ENCODE measurements at regions not wholly inside any gene's neighbourhood (a gene's known extent, or its start where the extent isn't known, plus 50 kb on each side); places are given as distances from the start of the nearest gene placed in this dataset.

DNA sequence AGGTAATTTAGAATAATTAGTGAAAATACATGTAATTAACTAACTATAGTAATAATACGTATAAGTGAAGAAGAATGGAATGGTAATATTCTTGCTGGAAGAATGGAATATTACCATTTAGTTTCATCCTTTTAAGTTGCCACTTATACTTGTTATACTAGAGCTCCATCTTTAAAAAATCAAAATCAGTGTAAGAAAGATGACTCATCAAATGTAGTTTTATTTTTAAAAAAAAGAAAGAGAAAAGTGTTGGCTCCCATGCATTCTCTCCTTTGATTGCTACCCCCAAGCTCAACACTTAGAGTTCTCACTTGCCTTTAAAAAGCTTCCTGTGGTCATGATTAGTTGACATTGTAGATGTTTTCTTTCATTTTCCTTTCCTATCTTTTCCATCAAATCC, 82.4 kb upstream of the KIF2B start:
- Histone ChIP-seq H3K4me3 (no peak overlapping the region), H3K9me3 (no peaks in the 10 kb centered on the region), H3K27ac (no peak overlapping the region), H3K4me1 (no peaks in the 10 kb centered on the region), H3K27me3 (no peaks in the 10 kb centered on the region), H3K36me3 (no peaks in the 10 kb centered on the region)
- no peak for DNase-seq
- intact Hi-C loops (cut with DNase I; ENCODE audit: low total_unique reads), result no loop called here
- 90 to 100% (median 98%) methylated on average over 1 of the region's 1 CpG for WGBS, 5 donors
- TF ChIP-seq POLR2A (IDR thresholded peaks at IDR 0.05) (no peak), POLR2AphosphoS5 (IDR thresholded peaks at IDR 0.05) (no peak), EP300 (IDR thresholded peaks at IDR 0.05) (no peak)
- TF ChIP-seq, protein P1, sequence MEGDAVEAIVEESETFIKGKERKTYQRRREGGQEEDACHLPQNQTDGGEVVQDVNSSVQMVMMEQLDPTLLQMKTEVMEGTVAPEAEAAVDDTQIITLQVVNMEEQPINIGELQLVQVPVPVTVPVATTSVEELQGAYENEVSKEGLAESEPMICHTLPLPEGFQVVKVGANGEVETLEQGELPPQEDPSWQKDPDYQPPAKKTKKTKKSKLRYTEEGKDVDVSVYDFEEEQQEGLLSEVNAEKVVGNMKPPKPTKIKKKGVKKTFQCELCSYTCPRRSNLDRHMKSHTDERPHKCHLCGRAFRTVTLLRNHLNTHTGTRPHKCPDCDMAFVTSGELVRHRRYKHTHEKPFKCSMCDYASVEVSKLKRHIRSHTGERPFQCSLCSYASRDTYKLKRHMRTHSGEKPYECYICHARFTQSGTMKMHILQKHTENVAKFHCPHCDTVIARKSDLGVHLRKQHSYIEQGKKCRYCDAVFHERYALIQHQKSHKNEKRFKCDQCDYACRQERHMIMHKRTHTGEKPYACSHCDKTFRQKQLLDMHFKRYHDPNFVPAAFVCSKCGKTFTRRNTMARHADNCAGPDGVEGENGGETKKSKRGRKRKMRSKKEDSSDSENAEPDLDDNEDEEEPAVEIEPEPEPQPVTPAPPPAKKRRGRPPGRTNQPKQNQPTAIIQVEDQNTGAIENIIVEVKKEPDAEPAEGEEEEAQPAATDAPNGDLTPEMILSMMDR (IDR thresholded peaks at IDR 0.05), result no peak

DNA sequence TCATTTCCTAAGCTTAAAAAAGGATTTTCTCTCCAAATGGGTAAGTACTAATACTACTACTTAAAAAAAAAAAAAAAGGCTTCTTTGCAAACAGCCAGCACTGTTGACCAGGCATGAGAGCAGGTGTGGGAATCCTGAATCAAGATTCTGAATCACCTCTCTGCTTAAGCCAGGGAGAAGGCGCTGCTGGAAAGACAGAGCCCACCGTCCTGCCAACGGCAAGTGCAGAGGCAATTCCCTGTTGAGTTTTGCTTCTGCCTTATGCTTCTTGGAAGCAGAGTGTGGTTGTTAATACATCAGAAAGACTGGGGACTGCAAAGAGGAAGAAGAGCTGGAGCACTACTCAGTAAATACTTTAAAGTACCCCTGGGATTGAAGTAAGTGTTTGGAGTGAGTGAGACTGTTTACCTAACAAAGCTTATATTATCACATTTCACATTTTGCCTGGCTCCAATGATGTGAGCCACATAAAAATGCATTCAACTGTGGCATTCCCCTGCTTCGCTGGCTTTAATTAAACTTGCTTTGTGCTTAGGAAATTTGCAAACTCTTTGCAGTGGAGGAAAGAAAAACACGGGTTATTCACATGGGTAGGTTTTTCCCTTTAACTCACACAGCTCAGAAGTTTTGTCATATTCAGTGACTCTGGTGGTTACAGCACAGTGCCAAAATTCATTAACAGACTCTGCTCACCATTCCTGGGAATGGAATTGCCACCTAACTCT, 86.0 kb upstream of the KIF2B start:
- WGBS, 5 donors, result 50 to 57% (median 54%) methylated on average over 5 of the region's 5 CpGs
- Histone ChIP-seq H3K9me3 (no peaks in the 10 kb centered on the region), H3K27ac (no peak overlapping the region), H3K4me1 (no peaks in the 10 kb centered on the region), H3K4me3 (no peak overlapping the region), H3K27me3 (no peaks in the 10 kb centered on the region), H3K36me3 (no peaks in the 10 kb centered on the region)
- intact Hi-C loops (cut with DNase I; ENCODE audit: low total_unique reads), result no loop called here
- TF ChIP-seq, protein P1 (IDR thresholded peaks at IDR 0.05), result no peak
- TF ChIP-seq POLR2AphosphoS5 (IDR thresholded peaks at IDR 0.05) (no peak), POLR2A (IDR thresholded peaks at IDR 0.05) (no peak), EP300 (IDR thresholded peaks at IDR 0.05) (no peak)
- DNase-seq, result no peak

DNA sequence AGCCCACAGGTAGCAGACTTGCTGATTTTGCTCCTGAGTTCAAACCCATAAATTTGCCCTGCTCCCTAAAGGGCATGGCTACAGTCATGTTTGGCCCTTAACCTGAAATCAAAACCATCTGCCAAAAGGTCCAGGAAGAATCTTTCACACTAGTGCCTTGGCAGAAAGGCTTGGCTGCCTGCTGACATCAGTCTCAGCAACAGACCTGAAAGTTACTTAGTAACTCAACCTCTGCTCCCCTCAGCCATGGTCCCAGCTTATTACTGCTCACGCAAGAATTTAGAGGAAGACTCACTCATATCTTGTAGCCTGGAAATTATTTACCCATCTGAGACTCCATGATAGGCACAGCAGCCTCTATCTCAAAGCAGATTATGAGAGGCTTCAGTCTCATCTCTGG, 98.0 kb upstream of the KIF2B start:
- Histone ChIP-seq H3K4me1 (no peaks in the 10 kb centered on the region), H3K27me3 (no peaks in the 10 kb centered on the region), H3K27ac (no peak overlapping the region), H3K9me3 (peaks cover 0 to 22% (median 15%) of the 10 kb centered on the region in 4 donors), H3K36me3 (no peaks in the 10 kb centered on the region), H3K4me3 (no peak overlapping the region)
- no peak for DNase-seq
- intact Hi-C loops (cut with DNase I; ENCODE audit: low total_unique reads), result no loop called here
- 84 to 92% (median 90%) methylated on average over 1 of the region's 1 CpG for WGBS, 5 donors
- no peak for TF ChIP-seq POLR2AphosphoS5 (IDR thresholded peaks at IDR 0.05)
- TF ChIP-seq POLR2A (IDR thresholded peaks at IDR 0.05), result no peak
- no peak for TF ChIP-seq EP300 (IDR thresholded peaks at IDR 0.05)
- TF ChIP-seq, protein P1 (IDR thresholded peaks at IDR 0.05), result no peak

- H3K27ac ChIP-seq, result no peak overlapping the region
- intact Hi-C loops (cut with DNase I; ENCODE audit: low total_unique reads), result no loop called here
- no peaks in the 10 kb centered on the region for H3K4me1 ChIP-seq
- peaks cover 0 to 16% (median 14%) of the 10 kb centered on the region in 4 donors for H3K9me3 ChIP-seq
- peak in 1 of 2 donors; percentile 2 for DNase-seq
- no peaks in the 10 kb centered on the region for H3K27me3 ChIP-seq
- H3K36me3 ChIP-seq, result no peaks in the 10 kb centered on the region
- 42 to 66% (median 57%) methylated on average over 2 of the region's 2 CpGs for WGBS, 5 donors
- no peak overlapping the region for H3K4me3 ChIP-seq
- TF ChIP-seq POLR2A (IDR thresholded peaks at IDR 0.05), result no peak
Observed at GRCh38 chr17:53722407-53722806, 100.3 kb upstream of the KIF2B start.

DNA sequence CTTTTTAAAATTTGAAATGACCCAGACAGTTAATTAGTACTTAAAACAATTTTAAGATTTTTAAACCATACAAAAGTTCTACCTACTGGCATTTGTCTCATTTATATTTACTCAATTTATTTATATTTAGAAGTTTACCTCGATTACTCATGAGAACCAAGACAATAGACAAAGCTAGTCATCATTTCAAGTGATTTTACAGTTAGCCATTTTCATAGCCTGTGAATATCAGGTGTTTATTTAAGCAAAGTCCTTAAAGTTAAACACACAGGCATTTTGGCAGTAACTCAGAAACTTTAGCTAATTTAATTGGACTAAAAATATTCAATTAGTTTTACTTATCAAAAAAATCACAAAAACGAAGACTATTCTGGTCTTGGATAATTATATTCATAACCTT, 101.6 kb upstream of the KIF2B start:
- no peaks in the 10 kb centered on the region for H3K36me3 ChIP-seq
- no peaks in the 10 kb centered on the region for H3K27me3 ChIP-seq
- H3K9me3 ChIP-seq, result peaks cover 0 to 9% (median 6%) of the 10 kb centered on the region in 4 donors
- TF ChIP-seq POLR2AphosphoS5 (IDR thresholded peaks at IDR 0.05) (no peak), EP300 (IDR thresholded peaks at IDR 0.05) (no peak), POLR2A (IDR thresholded peaks at IDR 0.05) (no peak)
- TF ChIP-seq, protein P1 (IDR thresholded peaks at IDR 0.05), result no peak
- intact Hi-C loops (cut with DNase I; ENCODE audit: low total_unique reads), result no loop called here
- H3K4me1 ChIP-seq, result no peaks in the 10 kb centered on the region
- no peak for DNase-seq
- H3K4me3 ChIP-seq, result no peak overlapping the region
- H3K27ac ChIP-seq, result no peak overlapping the region
- 12 to 39% (median 27%) methylated on average over 2 of the region's 2 CpGs for WGBS, 5 donors

Measured in stomach (tissue), 8 donors.